ENCODE measurements at regions not wholly inside any gene's neighbourhood (a gene's known extent, or its start where the extent isn't known, plus 50 kb on each side); places are given as distances from the start of the nearest gene placed in this dataset.

DNA sequence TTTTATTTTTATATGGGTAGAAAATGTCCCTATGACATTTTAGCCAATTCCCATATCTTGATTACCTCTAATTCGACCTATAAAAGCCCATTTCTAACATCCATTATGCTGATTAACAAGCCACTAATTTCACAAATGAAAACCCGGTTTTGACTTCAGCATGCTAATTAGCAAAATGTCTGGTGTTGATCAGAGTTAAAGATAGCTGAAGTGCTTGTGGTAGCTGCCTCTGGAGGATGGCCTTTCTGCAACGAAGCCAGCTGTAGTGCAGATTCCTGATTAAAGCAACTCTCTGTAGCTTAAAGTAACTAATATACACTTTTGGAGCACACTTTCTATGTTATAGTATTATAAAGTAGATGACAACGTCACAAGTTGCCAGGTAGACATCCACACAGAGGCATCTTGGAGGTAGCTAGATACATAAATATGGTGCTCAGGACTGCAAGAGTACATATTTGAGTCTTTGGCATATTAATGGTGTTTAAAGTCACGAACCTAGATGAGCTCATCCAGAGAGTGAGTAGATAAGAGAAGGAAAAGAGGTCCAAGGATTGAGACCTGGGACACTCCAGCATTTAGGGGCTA lies 239.5 kb downstream of the BRINP2 start:
- TF ChIP-seq, protein P1, sequence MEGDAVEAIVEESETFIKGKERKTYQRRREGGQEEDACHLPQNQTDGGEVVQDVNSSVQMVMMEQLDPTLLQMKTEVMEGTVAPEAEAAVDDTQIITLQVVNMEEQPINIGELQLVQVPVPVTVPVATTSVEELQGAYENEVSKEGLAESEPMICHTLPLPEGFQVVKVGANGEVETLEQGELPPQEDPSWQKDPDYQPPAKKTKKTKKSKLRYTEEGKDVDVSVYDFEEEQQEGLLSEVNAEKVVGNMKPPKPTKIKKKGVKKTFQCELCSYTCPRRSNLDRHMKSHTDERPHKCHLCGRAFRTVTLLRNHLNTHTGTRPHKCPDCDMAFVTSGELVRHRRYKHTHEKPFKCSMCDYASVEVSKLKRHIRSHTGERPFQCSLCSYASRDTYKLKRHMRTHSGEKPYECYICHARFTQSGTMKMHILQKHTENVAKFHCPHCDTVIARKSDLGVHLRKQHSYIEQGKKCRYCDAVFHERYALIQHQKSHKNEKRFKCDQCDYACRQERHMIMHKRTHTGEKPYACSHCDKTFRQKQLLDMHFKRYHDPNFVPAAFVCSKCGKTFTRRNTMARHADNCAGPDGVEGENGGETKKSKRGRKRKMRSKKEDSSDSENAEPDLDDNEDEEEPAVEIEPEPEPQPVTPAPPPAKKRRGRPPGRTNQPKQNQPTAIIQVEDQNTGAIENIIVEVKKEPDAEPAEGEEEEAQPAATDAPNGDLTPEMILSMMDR (IDR thresholded peaks at IDR 0.05), result no peak

GRCh38 chr1:177392336-177392735 lies 221.6 kb downstream of the BRINP2 start:
- TF ChIP-seq, protein P1 (IDR thresholded peaks at IDR 0.05), result no peak

GRCh38 chr1:177385760-177386698 lies 215.3 kb downstream of the BRINP2 start:
- TF ChIP-seq, protein P1 (IDR thresholded peaks at IDR 0.05), result no peak

DNA sequence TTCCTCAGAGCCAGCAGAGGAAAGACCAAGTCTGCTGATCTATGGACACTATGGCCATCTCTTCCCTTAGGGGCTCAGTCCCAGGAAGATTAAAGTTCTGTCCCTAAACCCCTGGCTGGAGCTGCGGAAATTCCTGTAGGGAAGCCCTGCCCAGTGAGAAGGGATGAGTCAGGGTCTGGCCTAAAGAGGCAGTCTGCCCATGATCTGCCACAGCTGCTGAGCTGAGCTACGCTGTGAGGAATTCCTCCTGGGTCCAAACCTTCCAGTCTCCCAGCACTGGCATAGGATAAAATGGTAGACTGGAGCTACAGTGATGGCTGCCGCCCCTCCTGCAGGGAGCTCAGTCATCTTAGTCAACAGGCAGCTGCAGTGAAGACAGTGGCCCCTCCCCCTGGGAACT lies 213.7 kb downstream of the BRINP2 start:
- TF ChIP-seq, protein P1 (IDR thresholded peaks at IDR 0.05), result no peak

DNA sequence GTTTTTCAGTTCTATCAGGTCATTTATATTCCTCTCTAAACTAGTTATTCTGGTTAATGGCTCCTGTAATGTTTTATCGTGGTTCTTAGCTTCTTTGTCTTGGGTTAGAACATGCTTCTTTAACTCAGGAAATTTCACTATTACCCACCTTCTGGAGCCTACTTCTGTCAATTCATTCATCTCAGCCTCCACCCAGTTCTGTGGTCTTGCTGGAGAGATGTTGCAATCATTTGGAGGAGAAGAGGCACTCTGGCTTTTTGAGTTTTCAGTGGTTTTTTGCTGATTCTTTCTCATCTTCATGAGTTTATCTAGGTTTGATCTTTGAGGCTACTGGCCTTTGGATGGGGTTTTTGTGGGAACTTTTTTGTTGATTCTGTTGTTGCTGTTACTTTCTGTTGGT lies 213.0 kb downstream of the BRINP2 start:
- TF ChIP-seq, protein P1 (IDR thresholded peaks at IDR 0.05), result no peak

GRCh38 chr1:177377866-177378265 lies 207.1 kb downstream of the BRINP2 start:
- TF ChIP-seq, protein P1 (IDR thresholded peaks at IDR 0.05), result no peak

DNA sequence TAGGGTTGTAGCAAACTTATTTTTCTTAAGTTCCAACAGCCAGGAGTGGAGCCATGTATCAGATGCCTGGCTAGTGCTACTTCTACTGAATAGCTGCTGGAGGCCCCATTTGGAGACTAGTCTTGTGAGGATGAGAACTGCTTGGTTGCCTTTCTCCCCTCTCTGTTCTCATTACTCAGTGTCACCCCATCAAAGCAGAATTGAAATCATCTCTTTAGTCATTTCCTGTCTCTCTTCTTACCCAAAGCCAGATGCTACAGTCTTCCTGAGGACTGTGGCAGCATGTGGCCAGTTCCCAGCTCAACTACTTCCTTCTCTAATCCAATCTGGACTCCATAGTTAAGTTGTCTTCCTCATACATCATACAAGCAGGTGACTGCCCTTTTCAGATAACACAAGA lies 197.5 kb downstream of the BRINP2 start:
- TF ChIP-seq, protein P1 (IDR thresholded peaks at IDR 0.05), result no peak

All from LNCAP (cell line).